ENCODE measurements at regions not wholly inside any gene's neighbourhood (a gene's known extent, or its start where the extent isn't known, plus 50 kb on each side); places are given as distances from the start of the nearest gene placed in this dataset.
"Not testable (repeated sequence)": the region's sequence is repeated elsewhere in the genome, so short reads cannot be mapped to it uniquely, and the experiment has no call there.

DNA sequence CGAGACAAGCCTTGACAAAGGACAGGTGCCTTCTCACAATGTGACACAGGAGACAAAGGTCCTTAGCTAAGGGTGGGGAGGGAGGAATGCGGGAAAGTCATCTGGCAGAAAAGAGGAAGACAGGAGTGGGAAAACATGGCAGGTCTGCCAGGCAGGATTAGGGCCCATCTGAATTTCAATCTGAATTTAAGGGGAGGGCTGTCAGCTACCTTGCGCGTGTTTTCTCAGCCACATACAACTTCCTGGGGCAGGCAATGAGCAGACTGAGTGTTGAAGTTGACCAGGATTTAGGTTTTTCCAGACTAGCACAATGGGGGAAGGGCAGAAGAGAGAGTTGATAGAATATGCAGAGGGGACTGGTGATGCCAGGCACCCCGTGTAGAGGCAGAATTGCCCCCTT lies 66.7 kb upstream of the LARGE1 start:
- H3K4me3 ChIP-seq (ENCODE audit: low read length): no peak overlapping the region
- TF ChIP-seq, protein P1, sequence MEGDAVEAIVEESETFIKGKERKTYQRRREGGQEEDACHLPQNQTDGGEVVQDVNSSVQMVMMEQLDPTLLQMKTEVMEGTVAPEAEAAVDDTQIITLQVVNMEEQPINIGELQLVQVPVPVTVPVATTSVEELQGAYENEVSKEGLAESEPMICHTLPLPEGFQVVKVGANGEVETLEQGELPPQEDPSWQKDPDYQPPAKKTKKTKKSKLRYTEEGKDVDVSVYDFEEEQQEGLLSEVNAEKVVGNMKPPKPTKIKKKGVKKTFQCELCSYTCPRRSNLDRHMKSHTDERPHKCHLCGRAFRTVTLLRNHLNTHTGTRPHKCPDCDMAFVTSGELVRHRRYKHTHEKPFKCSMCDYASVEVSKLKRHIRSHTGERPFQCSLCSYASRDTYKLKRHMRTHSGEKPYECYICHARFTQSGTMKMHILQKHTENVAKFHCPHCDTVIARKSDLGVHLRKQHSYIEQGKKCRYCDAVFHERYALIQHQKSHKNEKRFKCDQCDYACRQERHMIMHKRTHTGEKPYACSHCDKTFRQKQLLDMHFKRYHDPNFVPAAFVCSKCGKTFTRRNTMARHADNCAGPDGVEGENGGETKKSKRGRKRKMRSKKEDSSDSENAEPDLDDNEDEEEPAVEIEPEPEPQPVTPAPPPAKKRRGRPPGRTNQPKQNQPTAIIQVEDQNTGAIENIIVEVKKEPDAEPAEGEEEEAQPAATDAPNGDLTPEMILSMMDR (IDR thresholded peaks at IDR 0.05; ENCODE audit: insufficient read depth, low read depth, low read length, missing control alignments): no peak
- no peak for DNase-seq (ENCODE audit: low read depth)

DNA sequence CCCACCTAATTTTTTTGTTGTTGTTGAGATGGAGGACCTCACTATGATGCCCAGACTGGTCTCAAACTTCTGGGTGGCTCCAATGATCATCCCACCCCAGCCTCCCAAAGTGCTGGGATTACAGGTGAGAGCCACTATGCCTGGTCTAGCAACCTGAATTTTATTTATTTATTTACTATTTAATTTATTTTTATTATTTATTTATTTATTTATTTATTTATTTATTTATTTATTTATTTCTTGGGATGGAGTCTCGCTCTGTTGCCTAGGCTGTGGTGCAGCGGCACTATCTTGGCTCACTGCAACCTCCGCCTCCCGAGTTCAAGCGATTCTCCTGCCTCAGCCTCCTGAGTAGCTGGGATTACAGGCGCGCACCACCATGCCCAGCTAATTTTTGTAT lies 69.0 kb upstream of the LARGE1 start:
- H3K4me3 ChIP-seq (ENCODE audit: low read length); DNase-seq (ENCODE audit: low read depth): not testable (repeated sequence)

DNA sequence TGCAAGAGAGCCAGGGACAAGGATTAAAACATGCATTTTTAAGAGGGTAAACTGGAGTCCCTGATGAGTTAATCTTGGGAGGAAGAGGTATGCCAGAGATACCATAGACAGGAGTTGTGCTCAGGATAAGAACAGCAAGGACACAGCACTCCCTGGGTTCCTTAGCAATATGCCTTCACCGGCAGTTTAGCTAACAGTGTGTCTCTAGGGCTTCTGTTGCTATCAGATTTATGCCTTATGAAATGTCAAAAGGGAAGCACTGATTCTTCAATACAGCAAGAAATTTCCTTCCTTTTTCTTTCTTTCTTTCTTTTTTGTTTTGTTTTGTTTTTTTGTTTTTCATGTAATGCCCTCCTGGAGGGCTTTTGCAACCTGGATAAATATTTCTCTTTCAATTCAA lies 71.3 kb upstream of the LARGE1 start:
- TF ChIP-seq, protein P1 (IDR thresholded peaks at IDR 0.05; ENCODE audit: insufficient read depth, low read depth, low read length, missing control alignments): no peak
- no peak for DNase-seq (ENCODE audit: low read depth)
- no peak overlapping the region for H3K4me3 ChIP-seq (ENCODE audit: low read length)

DNA sequence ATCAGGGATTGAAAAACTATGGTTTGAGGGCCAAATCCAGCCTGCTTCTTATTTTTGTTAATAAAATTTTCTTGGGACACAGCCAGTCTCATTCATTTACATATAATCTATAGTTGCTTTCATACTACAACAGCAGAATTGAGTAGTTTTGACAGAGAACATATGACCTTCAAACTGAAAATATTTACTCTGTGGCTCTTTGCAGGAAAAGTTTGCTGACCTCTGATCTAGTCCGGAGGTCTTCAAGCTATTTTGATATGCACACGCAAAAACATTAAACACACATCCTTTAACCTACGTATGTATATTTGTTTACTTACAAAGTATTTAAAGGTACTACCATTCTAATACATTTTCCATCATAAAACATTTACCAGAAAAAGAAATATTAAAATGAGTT lies 76.5 kb upstream of the LARGE1 start:
- no peak for DNase-seq (ENCODE audit: low read depth)
- TF ChIP-seq, protein P1 (IDR thresholded peaks at IDR 0.05; ENCODE audit: insufficient read depth, low read depth, low read length, missing control alignments): no peak
- no peak overlapping the region for H3K4me3 ChIP-seq (ENCODE audit: low read length)

DNA sequence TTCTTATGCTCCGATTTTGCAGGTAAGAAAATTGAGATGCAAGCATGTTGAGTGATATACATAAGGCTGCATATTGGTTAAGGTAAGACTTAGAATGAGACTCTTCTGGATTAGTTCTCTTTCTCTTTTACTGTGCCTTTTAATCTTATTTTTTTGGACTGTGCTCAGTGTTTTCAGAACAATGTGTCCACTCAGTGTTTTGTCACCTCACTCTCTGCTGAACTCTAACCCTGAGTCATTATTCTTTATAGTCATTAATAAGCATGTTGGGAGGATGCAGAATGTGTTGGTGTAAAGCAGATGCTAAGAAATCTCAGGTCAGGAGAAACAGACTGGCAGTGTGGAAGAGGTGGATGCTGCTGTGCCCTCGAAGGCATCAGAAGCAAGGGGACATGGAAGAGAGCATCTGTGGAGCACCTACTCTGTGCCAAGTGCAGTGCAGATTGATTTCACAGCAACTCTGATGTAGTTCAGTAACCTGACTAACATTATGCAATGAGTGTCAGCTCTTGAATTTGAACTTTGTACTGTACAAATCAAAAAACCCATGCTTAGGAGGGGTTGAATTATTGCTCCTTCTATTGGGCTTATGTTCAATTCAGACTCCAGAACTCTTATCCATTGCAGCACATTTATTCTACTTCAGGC lies 80.7 kb upstream of the LARGE1 start:
- TF ChIP-seq, protein P1 (IDR thresholded peaks at IDR 0.05; ENCODE audit: insufficient read depth, low read depth, low read length, missing control alignments): no peak
- DNase-seq (ENCODE audit: low read depth): no peak

DNA sequence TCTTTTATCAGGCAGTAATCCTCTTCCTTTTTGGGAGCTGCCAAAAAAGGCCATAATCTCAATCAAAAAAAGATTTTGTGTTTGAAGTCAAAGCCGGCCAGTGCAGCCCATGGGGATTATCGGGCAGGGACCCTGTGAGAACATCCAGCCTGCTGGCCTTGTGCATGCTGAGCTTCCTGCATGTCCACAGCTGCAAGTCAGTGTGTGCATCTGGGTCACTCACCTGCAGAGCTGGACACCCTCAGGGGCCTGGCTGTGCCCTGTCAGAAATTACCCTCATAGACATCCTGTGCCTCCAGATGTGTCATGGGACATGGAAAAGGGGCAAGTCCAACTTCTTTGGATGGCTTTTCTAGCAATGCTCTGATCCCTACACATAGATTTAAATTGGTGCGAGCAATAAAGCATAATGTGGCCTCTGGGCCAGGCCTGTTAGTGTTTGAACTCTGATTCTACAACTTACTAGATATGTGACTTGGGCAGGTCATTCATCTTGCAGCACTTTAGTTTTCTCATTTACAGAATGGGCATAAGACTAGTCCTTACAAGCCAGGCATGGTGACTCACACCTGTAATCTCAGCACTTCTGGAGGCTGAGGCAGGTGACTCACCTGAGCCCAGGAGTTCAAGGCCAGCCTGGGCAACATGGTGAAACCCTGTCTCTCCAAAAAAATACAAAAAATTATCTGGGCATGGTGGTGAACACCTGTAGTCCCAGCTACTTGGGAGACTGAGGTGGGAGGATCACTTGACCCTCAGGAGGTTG lies 81.6 kb upstream of the LARGE1 start:
- H3K4me3 ChIP-seq (ENCODE audit: low read length): no peak overlapping the region
- TF ChIP-seq, protein P1 (IDR thresholded peaks at IDR 0.05; ENCODE audit: insufficient read depth, low read depth, low read length, missing control alignments): no peak
- peak; percentile 43 for DNase-seq (ENCODE audit: low read depth)

More for the DNA sequence above, 80.7 kb upstream of the LARGE1 start:
- H3K4me3 ChIP-seq (ENCODE audit: low read length): no peak overlapping the region

DNA sequence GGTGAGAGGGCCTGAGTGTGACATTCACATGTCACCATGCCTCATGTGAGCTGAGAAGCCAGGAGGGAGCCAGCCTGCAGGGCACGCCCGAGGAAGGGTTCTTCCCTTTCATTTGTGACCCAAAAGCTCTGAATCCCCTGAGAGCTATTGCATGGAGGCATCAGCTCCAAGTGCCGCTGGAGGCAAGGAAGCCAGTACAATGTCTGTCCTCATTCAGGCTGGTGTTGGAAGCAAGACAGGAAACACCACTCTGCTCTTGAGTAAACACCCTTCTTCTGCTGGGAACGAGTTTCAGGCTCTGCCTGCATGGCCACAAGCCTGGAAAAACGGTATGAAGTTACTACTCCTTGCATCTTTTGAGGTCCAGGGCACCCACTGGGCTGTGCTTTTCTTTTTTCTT lies 83.8 kb upstream of the LARGE1 start:
- H3K4me3 ChIP-seq (ENCODE audit: low read length): no peak overlapping the region
- DNase-seq (ENCODE audit: low read depth): no peak
- TF ChIP-seq, protein P1 (IDR thresholded peaks at IDR 0.05; ENCODE audit: insufficient read depth, low read depth, low read length, missing control alignments): no peak

All from epithelial cell of esophagus (primary cell).